SKM-1 treated with dmso at 0.1 percent for 144 hours (cell line): ENCODE measurements at regions not wholly inside any gene's neighbourhood (a gene's known extent, or its start where the extent isn't known, plus 50 kb on each side); places are given as distances from the start of the nearest gene placed in this dataset.
"Not testable (repeated sequence)": the region's sequence is repeated elsewhere in the genome, so short reads cannot be mapped to it uniquely, and the experiment has no call there.

ENCODE experiments used
- DNase-seq: peaks from one replicate; lab custom pipeline; 2025; ENCODE audit not compliant: unreplicated experiment; lab: John Stamatoyannopoulos, UW

DNA sequence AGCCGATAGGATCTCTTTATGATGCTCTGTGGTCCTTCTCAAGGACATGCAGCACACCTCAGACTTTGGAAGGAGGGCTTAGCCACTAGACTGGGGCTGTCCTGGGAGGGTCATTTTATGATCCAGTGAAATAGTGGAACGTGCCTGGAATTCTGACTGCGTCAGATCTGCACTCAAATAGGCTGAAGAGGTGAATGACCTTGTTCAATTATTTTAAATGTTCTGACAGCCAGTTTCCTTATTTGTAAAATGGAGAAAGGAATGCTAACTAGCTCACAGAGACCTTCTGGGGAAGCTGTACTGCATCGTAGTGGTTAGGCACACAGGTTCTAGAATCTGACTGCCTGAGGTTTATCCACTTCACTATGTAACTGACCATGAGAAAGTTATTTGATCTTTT, 587.5 kb downstream of the MAFB start:
- no peak for DNase-seq

DNA sequence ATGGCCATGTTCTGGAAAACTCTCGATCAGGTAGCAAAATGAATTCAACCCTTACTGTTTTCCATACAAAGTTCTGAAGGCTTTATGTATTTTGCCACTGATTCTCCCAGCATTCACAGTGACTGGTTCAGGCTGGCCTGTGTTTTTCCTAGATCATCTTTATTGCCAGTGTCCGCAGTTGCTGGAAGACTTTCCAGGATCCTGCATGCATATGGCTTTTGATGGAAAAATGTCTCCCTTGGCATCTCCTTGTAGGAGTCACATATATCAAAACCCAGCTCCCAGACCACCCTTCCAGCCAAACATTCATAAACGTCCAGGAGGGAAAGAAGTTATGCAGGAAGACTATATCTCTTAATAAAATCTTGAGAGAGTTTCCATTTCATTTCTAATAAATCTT, 588.8 kb downstream of the MAFB start:
- DNase-seq = no peak

DNA sequence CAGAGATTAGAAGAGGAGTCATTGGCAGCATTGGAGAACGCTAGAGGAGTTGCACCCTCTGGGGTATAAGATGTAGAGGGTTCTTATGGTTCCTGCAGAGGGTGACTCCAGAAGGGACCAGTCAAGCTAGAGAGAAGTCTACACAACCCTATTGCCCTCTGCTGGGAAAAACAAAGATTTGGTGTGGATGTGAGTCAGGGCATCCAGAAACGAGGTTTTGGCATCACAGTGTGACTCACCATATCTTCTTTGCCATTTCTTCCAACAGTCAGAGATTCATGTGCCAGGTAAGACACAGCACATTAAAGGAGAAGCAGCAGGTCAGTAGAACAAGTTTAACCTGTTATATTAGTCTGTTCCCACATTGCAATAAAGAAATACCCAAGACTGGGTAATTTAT, 598.8 kb downstream of the MAFB start:
- no peak for DNase-seq

DNA sequence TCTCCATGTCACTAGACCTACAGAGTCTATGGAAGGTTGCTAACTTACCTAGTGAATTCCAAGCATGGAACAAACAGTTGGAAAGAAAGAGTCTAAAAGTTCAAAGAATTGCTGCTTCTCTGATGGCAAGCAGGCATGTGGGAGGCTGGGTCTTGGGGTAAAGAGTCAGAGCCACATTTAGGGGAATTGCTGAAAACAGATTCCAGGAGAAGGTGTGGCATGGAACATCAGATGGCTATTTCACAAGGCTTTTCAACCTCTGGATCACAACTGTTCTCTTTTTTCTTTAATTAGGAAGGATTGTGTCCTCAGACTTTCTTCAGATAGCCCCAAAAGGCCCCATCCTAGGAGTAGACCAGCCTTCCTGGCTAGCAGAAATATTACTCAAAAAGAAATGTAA, 601.5 kb downstream of the MAFB start:
- DNase-seq = no peak

DNA sequence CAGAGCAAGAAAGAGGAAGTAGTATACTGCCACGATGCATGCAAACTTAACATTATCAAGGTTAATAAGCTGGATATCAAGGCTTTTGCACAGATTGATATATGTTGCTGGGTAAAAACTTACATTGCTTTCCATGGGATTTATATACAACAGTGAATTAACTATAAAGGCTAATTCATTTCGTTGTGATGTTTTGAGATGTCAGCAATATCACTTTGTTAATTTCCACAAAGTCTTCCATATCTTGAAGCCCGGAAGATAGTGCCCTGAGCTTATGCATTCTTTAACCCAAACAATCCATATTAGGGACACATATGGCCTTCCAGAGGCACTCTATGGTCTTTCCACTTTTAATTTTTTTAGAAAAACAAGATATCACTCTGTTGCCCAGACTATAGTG, 603.5 kb downstream of the MAFB start:
- no peak for DNase-seq

DNA sequence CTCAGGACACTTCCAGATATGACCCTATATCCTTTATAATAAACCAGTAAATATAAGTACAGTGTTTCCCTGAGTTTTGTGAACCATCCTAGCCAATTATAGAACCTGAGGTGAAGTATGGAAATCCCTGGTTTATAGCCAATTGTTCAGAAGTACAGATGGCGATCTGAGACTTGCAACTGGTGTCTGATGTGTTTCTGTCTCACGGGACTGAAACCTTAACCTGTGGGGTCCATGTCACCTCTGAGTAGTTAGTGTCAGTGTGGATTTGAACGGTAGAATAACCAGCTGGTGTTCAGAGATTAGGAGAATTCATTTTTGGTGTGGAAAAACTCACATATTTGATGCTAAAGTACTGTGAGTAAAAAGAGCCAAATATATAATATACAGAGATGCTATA, 606.6 kb downstream of the MAFB start:
- no peak for DNase-seq

DNA sequence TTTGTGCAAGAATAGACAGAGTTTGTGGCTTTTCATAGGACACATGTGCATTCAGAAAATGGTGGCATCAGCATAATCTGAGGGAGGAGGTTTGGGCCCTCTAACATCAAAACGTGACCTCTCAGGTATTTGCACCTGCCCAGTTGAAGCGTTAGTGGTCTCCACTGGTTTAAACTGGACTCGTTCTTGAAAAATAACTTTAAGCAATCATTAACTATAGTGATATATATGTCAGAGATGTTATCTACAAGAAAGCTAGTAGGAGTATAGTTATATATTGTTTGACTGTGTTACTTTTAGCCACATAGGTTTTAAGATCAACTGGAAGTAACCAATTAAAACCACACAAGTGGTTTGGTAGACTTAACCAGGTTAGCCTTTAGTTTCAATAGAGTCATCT, 607.4 kb downstream of the MAFB start:
- DNase-seq = no peak

DNA sequence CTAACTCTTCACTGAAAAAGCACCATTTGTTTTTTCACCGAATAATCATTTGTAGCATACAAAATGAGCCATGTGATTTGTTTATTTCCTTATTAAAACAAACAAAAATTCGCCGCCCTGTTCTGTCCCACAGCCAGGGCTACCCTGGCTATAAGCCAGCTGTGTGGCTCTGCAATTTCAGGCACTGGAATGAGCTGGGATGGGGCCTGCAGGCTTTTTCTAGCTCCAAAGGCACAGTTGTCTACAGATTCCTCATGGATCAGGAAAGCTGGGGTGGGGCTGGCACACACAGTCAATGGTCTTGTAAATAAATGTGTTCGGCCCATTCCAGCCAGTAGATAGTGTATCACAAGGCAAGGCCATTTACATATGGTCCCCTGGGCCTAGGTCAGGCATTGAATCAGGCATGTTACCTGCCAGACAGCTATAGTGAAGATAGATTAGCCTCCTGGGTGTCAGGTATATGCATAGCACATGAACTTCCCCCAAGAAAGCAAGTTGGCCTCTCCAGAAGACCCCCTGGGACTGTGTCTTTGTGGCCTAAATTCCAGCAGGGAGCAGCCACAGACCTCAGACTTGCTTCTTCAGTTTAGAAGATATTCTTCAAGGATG, 608.9 kb downstream of the MAFB start:
- DNase-seq = no peak

DNA sequence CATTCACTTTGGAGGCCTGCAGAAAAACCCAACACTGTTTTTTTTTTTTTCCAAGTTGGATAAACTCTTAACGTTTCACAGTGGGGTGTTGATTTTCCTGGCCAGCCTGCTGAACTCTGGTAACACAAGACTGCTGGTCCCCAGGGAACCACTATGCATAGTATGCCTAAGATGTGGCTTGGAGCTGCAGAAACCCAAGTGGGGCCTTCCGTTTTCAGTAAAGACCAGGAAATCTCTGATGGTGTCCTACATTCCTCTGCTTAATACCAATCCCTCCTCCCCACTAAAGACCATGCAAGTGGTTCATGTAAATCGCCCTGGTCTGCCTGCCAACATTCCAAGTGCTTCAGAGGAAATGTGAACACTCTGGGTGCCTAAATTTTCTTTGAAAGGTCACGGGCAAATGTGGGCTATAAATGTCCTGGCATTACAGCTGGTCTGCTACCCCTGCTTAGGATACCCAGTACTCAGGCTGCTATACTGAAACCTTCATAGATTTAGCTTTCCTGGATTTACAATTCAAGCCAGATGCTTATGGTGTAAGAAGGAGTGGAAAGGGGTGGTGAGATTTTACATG, 615.4 kb downstream of the MAFB start:
- no peak for DNase-seq

DNA sequence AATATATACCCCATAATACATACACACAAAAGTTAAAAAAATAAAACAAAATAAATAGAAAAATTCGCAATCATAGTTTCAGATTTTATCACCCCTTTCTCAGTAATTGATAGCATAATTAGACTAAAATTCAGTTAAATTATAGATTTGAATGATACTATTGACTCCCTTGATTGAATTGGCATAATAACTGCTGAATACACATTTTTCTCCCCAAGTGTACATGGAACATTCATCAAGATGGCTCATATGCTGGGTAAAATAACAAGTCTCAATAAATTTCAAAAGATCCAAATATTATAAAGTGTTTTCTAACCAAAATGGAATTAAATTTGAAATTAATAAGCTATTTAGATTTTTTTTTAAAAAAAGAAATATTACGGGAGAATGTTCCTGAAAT, 616.1 kb downstream of the MAFB start:
- DNase-seq = no peak

DNA sequence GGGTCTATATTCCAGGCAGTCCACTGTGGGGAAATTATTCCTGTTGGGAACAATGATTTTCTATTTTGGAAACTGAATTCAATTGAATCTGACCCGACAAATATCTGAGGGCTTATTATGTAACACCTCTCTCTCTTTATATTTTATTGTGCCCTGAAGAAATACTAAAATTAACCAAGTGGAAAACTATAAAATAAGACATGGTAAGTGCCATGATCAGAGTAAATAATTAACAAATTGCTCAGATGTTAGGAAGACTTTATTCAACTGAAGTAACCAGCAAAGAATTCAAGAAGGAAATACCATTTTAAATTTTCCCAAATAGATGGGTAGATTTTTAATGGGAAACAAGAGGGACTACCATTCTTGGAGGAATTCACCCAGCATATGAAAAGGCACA, 632.9 kb downstream of the MAFB start:
- DNase-seq = no peak

DNA sequence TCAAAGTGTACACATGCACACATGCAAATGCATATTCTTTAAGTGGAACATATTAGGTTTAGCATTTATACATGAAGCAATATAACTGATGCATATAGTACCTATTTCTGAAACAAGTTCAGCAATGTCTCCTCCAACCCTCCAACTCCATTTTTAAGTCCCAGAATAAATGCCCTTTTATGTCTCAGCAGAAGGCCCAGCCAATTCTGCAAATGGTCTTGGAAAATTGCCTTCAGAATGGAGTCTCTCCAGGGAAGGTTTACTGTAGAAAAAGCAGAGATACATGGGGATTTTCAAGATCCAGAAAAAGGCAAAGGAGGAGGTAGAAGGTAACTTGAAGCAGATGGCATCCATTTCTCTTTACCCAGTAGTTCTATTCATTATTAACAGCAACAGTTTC, 633.3 kb downstream of the MAFB start:
- no peak for DNase-seq

DNA sequence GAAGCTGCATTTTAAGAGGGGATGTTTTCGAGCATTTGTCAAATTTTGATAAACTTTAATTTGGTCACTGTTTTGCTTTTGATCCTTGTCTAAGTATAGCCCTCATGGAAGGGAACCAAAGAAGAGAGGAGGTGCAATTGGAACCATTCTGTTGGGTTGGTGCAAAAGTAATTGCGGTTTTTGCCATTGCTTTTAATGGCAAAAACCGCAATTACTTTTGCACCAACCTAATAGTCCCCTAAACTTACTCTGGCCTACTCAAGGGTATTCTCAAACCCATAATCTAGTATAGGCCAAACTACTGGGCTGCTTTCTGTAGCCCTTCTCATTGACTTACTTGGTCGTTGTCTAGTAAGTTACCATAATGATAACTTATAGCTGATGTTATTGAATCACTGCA, 634.7 kb downstream of the MAFB start:
- DNase-seq = no peak

DNA sequence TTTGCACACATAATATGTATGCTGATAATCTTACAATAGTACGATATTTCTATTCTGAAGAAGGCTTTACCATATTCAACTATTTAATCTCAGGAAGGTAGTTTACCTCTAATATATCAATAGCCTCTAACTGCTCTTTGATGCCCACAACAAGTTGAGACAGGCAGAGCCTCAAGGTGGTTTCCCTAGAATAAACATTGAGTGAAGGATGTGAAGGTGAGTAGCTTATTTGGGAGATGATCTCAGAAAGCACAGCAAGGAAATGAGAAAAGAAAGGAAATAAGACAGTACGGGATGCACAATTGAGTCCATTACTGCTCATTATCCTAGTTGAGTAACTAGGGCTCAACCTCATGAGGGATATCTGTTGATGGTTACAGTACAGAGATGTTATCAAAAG, 638.4 kb downstream of the MAFB start:
- no peak for DNase-seq

DNA sequence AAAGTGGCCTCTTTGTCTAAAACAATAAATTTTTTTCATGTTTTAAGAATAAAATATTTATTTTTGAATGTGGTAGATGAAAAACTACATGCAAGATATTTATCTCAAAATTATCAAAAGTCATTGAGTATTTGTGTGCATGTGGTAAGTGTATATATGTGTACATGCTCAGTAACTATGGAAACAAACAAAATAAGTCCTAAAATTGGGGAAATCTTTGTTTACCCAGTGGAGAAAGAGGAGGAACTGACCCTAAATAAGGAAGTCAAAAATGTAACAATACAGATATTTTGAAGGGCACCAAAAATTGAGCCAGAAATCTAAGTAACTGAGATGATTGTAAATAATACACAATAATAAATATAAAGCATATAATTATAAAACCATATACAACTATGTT, 639.2 kb downstream of the MAFB start:
- DNase-seq = no peak

DNA sequence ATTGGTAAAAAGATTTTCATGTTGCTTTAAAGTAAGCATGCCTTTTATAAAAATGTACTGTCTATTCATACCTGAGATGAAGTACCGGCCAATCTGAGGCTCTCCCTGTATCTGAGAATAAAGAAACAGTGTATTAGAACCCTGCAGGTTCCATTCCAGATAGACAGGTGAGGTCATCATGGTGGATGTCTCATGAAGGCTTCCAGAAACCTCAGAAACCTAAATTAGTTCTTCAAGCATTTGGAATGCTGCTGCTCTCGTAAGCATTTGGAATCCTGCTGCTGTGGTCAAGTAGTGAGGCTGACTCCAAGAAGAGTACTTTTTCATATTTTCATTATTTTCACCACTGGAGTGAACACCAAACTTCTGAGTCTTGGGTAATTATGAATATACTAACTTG, 642.3 kb downstream of the MAFB start:
- no peak for DNase-seq

DNA sequence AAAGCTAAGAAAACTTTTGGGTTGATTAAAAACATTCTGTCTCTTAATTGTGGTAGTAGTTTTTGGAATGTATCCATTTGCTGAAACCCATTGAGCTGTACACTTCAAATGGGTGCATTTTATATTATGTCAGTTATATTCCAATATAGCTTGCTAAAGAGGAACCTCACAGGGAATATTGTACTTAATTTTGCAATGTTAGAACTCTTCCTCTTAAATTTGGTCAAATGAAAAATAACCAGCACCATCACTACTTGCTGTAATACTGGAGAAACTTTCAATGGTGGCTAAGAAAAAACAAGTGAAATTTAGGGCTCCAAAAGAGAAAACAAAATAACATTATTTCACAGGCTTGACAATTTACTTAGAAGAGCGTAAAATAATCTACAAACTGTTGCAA, 651.5 kb downstream of the MAFB start:
- no peak for DNase-seq

DNA sequence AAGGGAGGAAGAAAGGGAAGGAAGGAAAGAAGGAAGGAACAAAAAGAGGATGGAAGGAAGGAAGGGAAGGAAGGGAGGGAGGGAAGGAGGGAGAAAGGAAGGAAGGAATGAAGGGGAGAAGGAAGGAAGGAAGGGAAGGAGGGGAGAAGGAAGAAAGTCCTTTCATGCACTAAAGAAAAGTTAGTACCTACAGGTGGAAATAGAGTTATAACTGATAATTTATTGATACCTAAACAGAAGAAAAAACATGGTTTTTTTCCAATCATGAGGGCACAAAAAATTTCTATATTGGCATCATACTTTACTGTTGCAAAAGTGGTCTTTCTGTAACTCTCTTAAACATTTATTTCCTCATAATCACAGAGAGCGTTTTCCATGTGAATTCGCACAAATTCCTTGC, 659.4 kb downstream of the MAFB start:
- DNase-seq = no peak

DNA sequence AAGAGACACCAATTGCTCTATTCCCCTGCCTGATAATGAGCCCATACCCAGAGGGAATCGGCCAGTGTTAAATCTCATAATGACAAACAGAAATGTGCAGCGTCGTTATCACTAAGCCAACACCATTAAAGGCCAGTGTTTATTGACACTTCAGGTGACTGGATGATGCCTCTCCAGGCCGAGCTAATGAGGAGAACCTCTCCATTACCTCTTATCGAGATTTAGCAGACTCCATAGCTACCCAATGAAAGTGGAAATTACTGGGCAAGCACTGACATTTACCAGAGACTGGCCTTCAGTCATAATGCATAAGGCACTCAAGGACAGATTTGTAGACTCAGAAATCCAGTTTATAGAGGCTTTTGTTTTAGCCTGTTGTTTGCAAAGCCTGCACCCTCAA, 669.5 kb downstream of the MAFB start:
- DNase-seq = no peak

DNA sequence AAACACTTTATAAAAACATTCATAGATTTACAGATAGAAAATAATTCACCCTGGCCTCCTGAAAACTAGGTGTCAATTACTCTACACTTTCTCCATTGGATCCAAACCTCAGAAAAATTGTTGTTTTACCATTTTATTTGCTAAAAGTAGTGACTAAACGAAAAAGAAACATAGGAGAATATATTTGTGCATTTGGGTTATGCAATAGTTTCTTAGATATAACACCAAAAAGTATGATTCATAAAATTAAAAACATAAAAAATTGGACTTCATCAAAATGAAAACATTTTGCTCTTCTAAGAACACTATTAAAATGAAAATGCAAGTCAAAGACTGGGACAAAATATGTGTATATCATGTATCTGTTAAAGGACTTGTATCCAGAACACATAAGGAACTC, 671.3 kb downstream of the MAFB start:
- DNase-seq = no peak

DNA sequence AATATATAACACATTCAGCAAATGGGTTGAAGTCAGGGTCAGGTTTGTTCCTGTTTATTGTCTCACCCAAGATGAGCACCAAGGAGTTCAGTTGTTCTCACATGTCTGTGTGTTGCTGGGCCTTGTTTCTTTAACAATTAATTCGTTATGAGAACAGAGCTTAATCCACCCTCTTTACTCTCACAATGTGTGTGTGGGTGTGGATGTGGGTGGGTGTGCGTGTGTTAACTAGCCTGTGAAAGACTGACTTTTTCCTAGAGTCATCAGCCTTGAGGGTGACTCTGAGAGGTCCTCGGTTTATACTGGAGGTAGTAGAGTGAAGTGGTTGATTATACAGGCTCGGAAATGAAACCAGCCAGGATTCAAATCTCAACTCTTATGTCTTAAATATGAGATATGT, 672.1 kb downstream of the MAFB start:
- DNase-seq = no peak

DNA sequence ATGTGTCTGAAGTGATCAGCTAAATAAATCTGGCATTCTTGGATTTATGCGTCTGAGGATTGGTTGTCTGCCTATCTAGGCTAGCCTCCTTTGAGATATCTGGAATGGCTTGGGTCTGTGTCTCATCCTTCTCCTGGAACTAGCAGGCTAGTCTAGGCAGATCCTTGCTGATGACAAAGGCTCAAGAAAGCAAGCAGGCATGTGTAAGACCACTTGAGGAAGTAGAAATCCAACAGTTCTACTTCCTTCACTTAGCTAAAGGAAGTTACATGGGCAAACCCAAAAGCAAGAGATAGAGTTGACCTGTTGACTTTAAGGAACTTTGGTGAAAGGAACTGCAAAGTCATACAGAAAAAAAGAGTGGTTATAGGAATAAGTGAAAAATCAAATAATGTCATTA, 672.6 kb downstream of the MAFB start:
- peak; percentile 9 for DNase-seq

DNA sequence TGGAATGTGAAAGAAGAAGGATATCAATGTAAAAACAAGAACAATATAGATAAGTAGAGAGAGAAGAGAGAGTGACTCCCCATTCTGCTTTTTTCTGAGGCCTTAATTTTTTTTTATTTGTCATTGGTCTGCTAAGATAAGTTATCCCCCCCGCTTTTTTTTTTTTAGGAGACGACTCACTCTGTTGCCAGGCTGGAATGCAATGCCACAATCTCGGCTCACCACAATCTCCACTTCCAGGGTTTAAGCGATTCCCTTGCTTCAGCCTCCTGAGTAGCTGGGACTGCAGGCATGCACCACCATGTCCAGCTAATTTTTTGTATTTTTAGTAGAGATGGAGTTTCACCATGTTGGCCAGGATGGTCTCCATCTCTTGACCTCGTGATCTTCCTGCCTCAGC, 677.0 kb downstream of the MAFB start:
- DNase-seq = not testable (repeated sequence)

DNA sequence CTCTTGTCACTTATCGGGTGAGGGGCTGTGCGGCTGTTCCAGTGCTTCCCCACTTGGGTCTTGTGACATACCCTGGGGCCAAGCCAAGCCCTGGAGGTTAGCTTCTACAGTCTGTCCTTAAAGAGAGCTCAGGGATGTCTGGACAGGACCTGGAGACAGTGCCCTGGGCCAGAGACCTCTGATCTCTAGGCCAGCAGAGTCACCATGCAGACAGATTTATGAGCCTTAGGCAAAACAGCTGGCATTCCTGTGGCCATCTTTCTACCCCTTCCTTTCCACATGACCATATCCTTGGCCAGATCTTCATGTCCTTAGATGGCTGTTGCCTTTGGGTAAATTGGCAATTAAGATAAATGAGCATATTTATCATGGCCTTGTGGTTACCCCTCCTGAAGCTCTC, 678.6 kb downstream of the MAFB start:
- no peak for DNase-seq
